Activated naive CD4-positive, alpha-beta T cell treated with anti-CD3 and anti-CD28 coated beads, Interleukin-2, amount 50 U/mL, for 24 hours (primary cell): ENCODE measurements at regions not wholly inside any gene's neighbourhood (a gene's known extent, or its start where the extent isn't known, plus 50 kb on each side); places are given as distances from the start of the nearest gene placed in this dataset.

Experiments
- H3K27ac Mint-ChIP-seq: one replicate; pipeline ENCODE4 v1.8.0; 2021; ENCODE audit warnings: mild to moderate bottlenecking, mixed read lengths
- H3K27me3 Mint-ChIP-seq: one replicate; pipeline ENCODE4 v1.8.0; 2021; ENCODE audit warnings: mixed read lengths
- H3K36me3 Mint-ChIP-seq: one replicate; pipeline ENCODE4 v1.8.0; 2021; ENCODE audit warnings: mixed read lengths
- H3K4me1 Mint-ChIP-seq: one replicate; pipeline ENCODE4 v1.8.0; 2021; ENCODE audit warnings: mixed read lengths
- H3K4me3 Mint-ChIP-seq: one replicate; pipeline ENCODE4 v1.8.0; 2021; ENCODE audit warnings: mild to moderate bottlenecking, mixed read lengths
- H3K9me3 Mint-ChIP-seq: one replicate; pipeline ENCODE4 v1.8.0; 2021; ENCODE audit warnings: mixed read lengths

DNA sequence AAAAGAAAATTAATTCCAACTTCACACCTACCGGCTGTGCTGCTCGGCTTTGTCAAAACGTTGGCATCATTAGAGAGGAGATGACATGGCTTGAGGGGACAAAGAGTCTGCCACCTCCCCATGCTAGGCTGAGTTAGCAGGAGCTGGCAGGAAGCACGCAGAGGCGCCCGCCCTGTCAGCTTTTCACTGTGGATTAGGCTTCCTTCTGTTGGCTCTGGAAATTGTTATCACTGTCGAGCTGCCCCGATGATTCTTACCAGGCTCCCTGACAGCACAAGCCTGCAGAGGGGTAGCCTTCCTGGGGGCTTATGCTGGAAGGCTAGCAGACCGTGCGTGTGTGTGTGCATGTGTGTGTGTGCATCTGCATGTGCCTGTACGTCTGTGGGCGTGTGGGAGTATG, 490.9 kb upstream of the TBX3 start:
- no peaks in the 10 kb centered on the region for H3K4me1 Mint-ChIP-seq
- no peak overlapping the region for H3K27ac Mint-ChIP-seq
- no peaks in the 10 kb centered on the region for H3K9me3 Mint-ChIP-seq

DNA sequence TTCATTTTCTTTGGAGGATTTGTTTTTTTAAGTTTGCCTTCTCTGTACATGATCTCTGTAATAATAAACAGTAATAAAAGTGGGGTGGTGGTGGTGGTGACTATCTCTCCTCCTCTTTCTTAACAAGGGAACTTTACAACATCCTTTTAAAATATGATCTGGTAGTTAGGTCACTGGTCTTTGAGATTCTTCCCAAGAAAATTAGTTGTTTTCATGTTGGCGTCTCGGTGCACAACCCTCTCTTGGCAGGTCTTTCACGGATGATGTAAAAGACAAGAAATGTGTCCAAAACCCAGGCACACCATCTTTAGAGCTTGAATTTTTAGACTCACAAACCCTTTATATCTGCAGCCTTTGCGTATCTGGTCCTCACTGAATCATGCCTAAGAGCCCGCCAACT, 488.5 kb upstream of the TBX3 start:
- no peak overlapping the region for H3K4me3 Mint-ChIP-seq
- H3K4me1 Mint-ChIP-seq = no peaks in the 10 kb centered on the region
- H3K27ac Mint-ChIP-seq = no peak overlapping the region
- H3K9me3 Mint-ChIP-seq = peaks cover 4% of the 10 kb centered on the region
- no peaks in the 10 kb centered on the region for H3K36me3 Mint-ChIP-seq
- no peaks in the 10 kb centered on the region for H3K27me3 Mint-ChIP-seq

More for the DNA sequence above, 490.9 kb upstream of the TBX3 start:
- no peaks in the 10 kb centered on the region for H3K27me3 Mint-ChIP-seq
- no peaks in the 10 kb centered on the region for H3K36me3 Mint-ChIP-seq
- no peak overlapping the region for H3K4me3 Mint-ChIP-seq

DNA sequence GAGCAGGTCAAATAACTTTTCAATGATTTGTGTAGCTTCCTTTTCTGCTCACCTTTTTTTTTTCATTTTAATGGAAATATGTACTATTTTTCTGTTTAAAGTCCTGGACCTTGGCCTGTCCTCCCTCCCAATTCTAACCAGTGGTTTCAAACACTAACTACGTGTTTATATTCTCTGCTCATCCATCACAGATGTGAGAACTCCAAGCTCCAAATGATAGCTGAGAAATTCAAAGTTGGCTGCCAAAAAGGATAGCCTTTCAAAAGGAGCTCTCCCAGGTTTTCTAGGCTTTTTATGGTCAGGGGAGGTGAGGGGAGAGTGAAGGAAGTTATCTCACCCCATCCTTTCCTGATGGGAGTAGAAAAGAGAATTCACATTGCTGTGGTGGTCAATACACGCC, 486.0 kb upstream of the TBX3 start:
- H3K27me3 Mint-ChIP-seq = no peaks in the 10 kb centered on the region
- H3K4me1 Mint-ChIP-seq = no peaks in the 10 kb centered on the region
- H3K9me3 Mint-ChIP-seq = peaks cover 5% of the 10 kb centered on the region
- no peak overlapping the region for H3K27ac Mint-ChIP-seq
- no peaks in the 10 kb centered on the region for H3K36me3 Mint-ChIP-seq
- H3K4me3 Mint-ChIP-seq = no peak overlapping the region

DNA sequence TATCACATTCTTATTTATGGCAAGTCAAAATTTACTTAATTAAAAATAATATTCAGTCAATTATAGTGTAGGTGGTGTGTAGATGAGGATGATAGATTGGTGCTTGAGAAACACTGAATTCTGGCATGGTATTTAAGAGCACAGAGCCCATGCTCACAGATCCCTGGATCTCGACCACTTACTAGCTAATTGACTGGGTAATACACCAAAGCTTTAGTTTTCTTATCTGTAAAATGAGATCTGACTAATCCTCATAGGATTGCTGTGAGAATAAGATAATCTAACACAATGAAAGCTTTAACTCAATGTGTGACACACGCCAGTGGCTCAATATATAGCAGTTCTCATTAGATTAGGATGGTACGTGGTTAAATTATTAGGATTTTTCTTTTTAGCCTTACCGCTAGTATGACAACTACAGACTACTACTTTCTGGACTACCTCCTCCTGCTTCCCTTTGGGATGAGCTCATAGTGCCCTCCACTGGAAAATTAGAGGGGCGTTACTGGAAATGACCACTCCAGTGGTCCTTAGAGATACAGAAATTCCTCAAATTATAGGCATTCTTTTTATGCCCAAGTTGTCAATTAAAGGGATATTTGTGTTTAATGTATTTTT, 482.8 kb upstream of the TBX3 start:
- no peak overlapping the region for H3K27ac Mint-ChIP-seq
- no peaks in the 10 kb centered on the region for H3K4me1 Mint-ChIP-seq
- no peaks in the 10 kb centered on the region for H3K27me3 Mint-ChIP-seq
- H3K9me3 Mint-ChIP-seq = peaks cover 5% of the 10 kb centered on the region
- no peak overlapping the region for H3K4me3 Mint-ChIP-seq
- no peaks in the 10 kb centered on the region for H3K36me3 Mint-ChIP-seq

DNA sequence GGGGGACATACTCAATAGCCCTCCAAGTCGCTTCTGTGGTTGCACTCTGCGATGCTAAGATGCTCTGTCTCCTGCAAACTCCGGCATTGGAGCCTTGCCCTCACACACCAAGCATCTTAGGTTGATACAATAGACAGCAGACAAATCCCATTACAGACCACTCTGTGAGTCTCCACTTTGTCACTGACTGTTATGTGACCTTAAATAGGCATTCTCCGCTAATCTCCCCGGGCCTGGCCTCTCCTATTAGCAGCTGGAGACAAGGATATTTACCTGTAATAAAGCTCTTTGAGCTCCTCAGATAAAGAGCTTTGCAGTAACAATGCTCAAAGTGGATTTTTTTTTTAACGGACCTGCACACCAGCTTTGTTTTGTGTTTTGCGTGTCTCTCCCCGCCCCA, 479.7 kb upstream of the TBX3 start:
- H3K36me3 Mint-ChIP-seq = no peaks in the 10 kb centered on the region
- H3K4me3 Mint-ChIP-seq = no peak overlapping the region
- H3K27ac Mint-ChIP-seq = no peak overlapping the region
- H3K9me3 Mint-ChIP-seq = peaks cover 5% of the 10 kb centered on the region
- H3K27me3 Mint-ChIP-seq = no peaks in the 10 kb centered on the region
- H3K4me1 Mint-ChIP-seq = no peaks in the 10 kb centered on the region

DNA sequence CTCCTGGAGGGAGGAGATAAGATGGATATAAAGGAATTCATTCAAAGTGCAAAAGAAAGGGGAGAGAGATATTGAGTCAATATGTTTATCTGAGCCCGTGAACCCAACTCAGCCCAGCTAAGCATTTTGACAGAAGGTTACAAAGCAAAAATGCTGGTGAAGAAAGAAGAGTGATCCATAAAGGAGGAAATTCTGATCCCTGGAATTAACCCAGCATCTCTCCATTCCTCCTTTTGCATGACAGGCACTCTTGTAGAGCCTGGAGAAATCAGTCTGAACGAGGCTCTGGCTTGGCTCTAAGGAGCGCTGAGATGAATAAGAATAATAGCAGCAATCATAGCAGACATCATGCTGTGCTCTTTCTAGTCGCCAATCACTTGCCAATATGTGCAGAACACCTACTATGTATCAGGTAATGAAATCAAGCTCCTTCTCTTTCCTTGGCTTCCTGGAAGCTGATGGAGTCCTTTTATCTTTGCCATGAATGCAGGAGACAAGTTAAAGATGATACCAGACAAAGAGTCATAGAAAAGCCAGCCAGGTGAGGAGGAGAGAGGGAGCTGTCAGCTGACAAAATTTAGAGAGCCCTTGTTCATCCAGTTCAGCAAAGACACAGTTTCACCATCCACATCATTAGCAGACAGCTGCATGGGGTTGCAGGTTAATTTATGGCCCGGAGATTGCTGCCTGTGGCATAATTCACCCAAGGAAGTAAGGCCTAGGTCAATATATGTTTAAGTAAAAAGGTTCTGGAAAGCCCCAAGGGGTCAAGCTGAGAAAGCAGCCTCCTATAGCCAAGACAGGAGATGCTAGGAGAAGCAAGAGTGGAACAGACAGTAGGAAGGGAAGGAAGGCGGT, 476.5 kb upstream of the TBX3 start:
- Mint-ChIP-seq H3K27me3 (no peaks in the 10 kb centered on the region), H3K27ac (no peak overlapping the region), H3K4me3 (no peak overlapping the region), H3K36me3 (no peaks in the 10 kb centered on the region), H3K9me3 (no peaks in the 10 kb centered on the region), H3K4me1 (no peaks in the 10 kb centered on the region)

DNA sequence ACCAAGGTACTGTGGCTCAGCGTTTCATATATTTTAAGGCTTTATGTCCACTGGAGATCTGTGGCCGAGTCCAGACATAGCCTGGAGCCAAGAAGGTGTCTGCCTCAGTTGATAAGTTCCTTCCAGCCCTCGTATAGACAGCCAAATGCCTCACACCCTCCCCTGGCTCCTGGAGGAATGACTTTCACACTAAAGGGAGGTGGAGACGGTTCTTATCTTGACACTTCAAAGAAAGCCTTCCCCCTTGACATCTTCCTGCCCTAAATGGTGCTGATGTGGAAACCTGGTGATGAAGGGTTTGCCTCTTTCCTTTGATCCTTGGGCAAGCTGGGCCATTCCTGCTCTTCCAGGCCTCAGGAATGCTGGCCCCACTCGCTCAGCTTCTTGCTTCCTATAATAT, 474.8 kb upstream of the TBX3 start:
- no peaks in the 10 kb centered on the region for H3K36me3 Mint-ChIP-seq
- H3K27ac Mint-ChIP-seq = no peak overlapping the region
- H3K4me1 Mint-ChIP-seq = no peaks in the 10 kb centered on the region
- H3K27me3 Mint-ChIP-seq = no peaks in the 10 kb centered on the region
- no peak overlapping the region for H3K4me3 Mint-ChIP-seq
- H3K9me3 Mint-ChIP-seq = no peaks in the 10 kb centered on the region

DNA sequence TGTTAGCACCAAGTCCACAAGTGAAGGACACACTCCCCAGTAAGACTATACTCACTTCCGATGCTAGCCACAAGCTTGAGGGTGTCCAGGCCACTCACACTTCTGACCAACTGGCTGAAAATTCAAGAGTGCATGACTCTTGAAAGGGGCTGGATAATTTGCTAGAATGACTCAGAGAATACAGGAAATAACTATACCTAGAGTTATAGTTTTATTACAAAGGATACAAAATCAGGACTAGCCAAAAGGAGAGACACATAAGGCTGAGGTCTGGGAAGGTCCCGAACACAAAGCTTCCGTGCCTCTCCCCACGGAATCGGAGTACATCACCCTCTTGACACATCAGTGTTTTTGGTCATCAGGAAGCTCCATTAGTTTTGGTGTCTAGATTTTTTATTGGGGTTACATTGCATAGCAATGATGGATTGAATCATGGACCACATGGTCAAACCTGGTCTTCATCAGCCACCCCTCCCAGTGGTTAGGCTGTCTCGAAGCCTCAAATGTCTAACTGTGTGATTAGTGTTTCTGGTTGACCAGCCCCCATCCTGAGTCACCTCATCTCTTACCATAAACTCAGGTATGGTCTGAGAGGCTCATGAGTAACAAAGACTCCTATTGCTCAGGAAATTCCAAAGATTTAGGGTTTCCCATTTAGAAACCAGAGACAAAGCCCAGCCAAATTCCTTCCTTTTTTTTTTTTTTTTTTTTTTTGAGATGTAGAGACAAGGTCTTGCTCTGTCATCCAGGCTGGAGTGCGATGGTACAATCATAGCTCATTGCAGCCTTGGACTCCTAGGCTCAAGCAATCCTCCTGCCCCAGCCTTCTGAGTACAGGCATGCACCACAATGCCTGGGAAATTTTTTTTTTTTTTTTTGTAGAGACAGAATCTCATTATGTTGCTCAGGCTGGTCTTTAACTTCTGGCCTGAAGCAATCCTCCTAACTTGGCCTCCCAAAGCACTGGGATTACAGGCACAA, 472.0 kb upstream of the TBX3 start:
- Mint-ChIP-seq H3K4me1 (no peaks in the 10 kb centered on the region), H3K9me3 (no peaks in the 10 kb centered on the region), H3K36me3 (no peaks in the 10 kb centered on the region), H3K27ac (no peak overlapping the region), H3K27me3 (no peaks in the 10 kb centered on the region), H3K4me3 (no peak overlapping the region)

DNA sequence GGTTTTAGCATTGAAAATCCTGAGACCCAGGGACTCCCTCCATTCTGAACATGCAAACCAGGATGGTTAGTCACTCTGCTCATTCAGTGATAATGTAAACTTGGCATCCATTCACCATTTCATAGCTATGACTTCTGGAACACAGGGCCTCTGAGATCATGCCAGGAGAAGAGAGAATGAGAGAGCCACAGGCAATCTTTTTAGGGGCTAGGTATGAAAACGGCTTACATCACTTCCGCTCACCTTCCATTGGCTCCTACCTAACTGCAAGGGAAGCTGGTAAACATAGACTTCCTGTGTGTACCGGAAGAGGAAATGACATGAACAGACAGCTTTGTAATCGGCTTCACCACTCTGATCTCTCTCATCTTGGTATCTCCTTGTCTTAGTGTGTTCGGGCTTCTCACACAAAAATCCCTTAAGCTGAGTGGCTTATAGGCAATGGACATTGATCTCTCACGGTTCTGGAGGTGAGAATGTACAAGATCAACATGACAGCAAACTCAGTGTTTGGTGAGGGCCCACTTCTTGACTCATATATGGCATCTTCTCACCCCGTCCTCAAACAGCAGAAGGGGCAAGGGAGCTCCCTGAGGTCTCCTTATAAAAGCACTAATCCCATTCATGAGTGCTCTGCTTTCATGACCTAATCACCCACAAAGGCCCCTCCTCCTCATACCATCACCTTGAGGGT, 465.9 kb upstream of the TBX3 start:
- Mint-ChIP-seq H3K36me3 (no peaks in the 10 kb centered on the region), H3K27ac (no peak overlapping the region)

DNA sequence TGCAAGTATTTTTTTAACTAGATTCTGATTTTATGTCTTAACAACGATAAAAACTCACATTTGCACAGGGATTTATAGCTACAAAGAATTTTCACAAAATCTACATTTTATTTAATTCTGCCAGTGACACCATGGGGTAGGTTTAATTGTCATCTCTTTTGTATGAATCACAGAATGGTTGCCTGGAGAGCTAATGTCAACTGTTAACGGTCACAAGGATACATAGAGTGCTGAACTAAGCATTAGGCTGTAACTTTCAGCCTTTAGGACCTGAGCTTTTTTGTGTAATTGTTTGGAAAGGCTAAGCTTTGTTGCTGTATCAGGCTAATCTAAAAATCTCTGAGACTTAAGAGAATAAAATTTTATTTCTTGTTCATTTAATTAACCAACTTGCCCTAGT, 465.3 kb upstream of the TBX3 start:
- H3K4me3 Mint-ChIP-seq = no peak overlapping the region
- peaks cover 13% of the 10 kb centered on the region for H3K9me3 Mint-ChIP-seq
- H3K27me3 Mint-ChIP-seq = no peaks in the 10 kb centered on the region
- no peak overlapping the region for H3K27ac Mint-ChIP-seq
- H3K4me1 Mint-ChIP-seq = no peaks in the 10 kb centered on the region
- no peaks in the 10 kb centered on the region for H3K36me3 Mint-ChIP-seq

More for the DNA sequence above, 465.9 kb upstream of the TBX3 start:
- no peak overlapping the region for H3K4me3 Mint-ChIP-seq
- H3K9me3 Mint-ChIP-seq = peaks cover 13% of the 10 kb centered on the region
- H3K4me1 Mint-ChIP-seq = no peaks in the 10 kb centered on the region
- no peaks in the 10 kb centered on the region for H3K27me3 Mint-ChIP-seq

DNA sequence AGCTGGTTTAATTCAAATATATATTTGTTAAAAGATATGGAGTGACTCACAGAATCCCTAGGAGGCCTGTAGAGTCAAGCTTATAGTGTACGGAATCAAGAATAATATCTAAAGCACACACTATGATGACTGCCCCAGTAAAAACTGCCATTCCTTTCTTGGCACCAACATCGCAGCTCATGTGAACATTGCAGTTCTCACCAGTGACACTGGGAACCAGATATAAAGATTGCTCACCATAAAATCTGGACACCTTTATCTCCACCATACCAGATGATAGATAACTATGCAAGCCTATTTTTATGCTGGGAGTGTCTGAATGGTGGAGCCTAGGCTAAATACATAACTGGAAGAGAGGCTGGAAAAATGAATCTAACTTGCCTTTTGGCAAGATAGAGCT, 463.9 kb upstream of the TBX3 start:
- no peak overlapping the region for H3K4me3 Mint-ChIP-seq
- peaks cover 13% of the 10 kb centered on the region for H3K9me3 Mint-ChIP-seq
- H3K36me3 Mint-ChIP-seq = no peaks in the 10 kb centered on the region
- H3K27ac Mint-ChIP-seq = no peak overlapping the region
- no peaks in the 10 kb centered on the region for H3K4me1 Mint-ChIP-seq
- H3K27me3 Mint-ChIP-seq = no peaks in the 10 kb centered on the region

DNA sequence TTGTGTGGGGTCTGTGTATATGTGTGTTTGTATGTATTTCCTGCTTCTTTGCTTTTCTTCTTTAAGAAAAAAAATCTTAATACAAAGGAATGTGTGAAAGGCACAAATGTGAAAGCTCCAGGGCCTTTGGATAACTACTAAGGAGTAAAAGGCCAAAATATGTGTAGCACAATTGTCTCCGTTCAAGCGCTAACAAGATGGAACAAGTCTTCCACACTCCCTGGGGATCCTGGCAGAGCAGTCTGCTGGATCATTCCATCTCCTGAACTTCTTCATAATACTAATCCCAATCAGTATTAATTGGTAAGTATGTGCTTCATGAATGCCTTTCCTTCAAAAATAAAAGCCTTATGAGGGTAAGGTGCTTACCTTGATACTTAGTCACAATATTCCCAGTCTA, 462.5 kb upstream of the TBX3 start:
- Mint-ChIP-seq H3K36me3 (no peaks in the 10 kb centered on the region), H3K27ac (no peak overlapping the region), H3K27me3 (no peaks in the 10 kb centered on the region), H3K9me3 (peaks cover 13% of the 10 kb centered on the region), H3K4me1 (no peaks in the 10 kb centered on the region), H3K4me3 (no peak overlapping the region)

DNA sequence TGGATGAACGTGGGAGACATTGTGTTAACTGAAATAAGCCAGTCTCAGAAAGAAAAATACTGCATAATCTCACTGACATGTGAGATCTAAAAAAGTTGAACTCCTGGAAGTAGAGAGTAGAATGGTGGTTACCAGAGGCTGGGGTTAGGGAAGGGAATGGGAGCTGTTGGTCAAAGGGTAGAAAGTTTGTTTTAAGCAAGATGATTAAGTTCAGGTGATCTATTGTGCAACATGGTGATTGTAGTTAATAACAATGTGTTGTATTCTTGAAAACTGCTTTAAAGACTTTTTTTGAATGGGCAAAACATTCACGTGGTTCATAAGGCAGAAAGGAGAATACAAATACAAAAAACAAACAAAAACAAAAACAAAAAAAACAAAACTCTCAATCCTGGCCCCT, 460.4 kb upstream of the TBX3 start:
- H3K27me3 Mint-ChIP-seq = no peaks in the 10 kb centered on the region
- no peak overlapping the region for H3K27ac Mint-ChIP-seq
- H3K9me3 Mint-ChIP-seq = peaks cover 18% of the 10 kb centered on the region
- H3K4me1 Mint-ChIP-seq = no peaks in the 10 kb centered on the region
- H3K4me3 Mint-ChIP-seq = no peak overlapping the region
- H3K36me3 Mint-ChIP-seq = no peaks in the 10 kb centered on the region

DNA sequence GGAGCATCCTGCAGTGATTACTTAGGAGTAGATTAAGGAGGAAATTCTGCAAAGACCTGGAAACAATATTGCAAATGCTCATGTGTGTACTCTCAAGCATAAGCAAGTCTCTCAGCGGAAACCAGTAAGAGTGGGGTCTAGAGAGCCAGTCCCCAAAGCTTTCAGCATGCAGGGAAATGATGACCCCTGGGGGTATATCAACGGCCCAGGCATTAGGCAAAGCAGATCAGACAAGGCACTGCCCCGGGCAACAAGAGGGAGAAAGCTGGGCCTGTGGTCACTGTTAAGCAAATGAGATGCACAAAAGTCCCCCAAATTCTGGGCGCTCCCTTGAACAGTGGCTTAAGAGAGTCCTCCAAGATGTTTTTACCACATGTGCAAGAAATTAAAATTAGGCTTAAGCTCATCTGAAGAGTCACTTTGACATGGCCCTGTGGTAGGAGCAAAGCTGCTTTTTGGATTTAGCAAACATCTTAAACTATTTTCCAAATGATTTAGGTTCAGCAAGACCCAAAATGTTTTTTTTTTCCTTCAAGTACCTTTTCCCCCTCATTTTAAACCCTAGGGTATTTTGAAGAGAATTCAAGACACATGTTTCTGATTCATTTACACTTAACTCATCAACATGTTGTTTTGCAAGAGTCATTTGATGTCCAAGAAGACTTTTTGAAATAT, 457.1 kb upstream of the TBX3 start:
- Mint-ChIP-seq H3K4me1 (no peaks in the 10 kb centered on the region), H3K9me3 (peaks cover 16% of the 10 kb centered on the region), H3K36me3 (no peaks in the 10 kb centered on the region), H3K27ac (no peak overlapping the region), H3K4me3 (no peak overlapping the region), H3K27me3 (no peaks in the 10 kb centered on the region)
